Stomach (tissue), 8 donors: ENCODE measurements at regions not wholly inside any gene's neighbourhood (a gene's known extent, or its start where the extent isn't known, plus 50 kb on each side); places are given as distances from the start of the nearest gene placed in this dataset.

Experiments
- DNase-seq, 2 donors: peaks; one replicate each; pipeline versions ENCODE4 v3.0.0 to v3.0.0-alpha.2; 2013 to 2019
- H3K27ac ChIP-seq, 5 donors: fragments of 200-600 bp in 4 of 5; sonication (generic) in 4 of 5; one replicate each; pipeline ENCODE4 v1.5.1; 2013 to 2019; ENCODE audit warnings: mild to moderate bottlenecking in 1 of 5, moderate library complexity in 1 of 5
- H3K27me3 ChIP-seq, 3 donors: fragments of 200-600 bp; sonication (generic); one replicate each; pipeline ENCODE4 v1.5.1; 2017 to 2019; ENCODE audit warnings: mixed run types in 1 of 3
- H3K36me3 ChIP-seq, 4 donors: fragments of 200-600 bp; sonication (generic); 1 replicate in 3 of 4; 2 replicates in 1 of 4; pipeline ENCODE4 v1.5.1; 2016 to 2019
- H3K4me1 ChIP-seq, 4 donors: fragments of 200-600 bp; sonication (generic); one replicate each; pipeline ENCODE4 v1.5.1; 2016 to 2019
- H3K4me3 ChIP-seq, 4 donors: fragments of 200-600 bp; sonication (generic) in 3 of 4; one replicate each; pipeline ENCODE4 v1.5.1; 2016 to 2019; ENCODE audit warnings: mild to moderate bottlenecking in 1 of 4
- H3K9me3 ChIP-seq, 4 donors: fragments of 200-600 bp; sonication (generic); one replicate each; pipeline ENCODE4 v1.5.1; 2016 to 2019
- EP300 ChIP-seq: sonication (generic); formaldehyde crosslinking; IDR thresholded peaks from one replicate; pipeline ENCODE4 v1.6.1; 2017; ENCODE audit warnings: antibody characterized with exemption
- POLR2A ChIP-seq, 4 donors: fragments of 450-650 bp; IDR thresholded peaks; one replicate each; pipeline ENCODE4 v1.6.1; 2016; ENCODE audit warnings: antibody characterized with exemption in 4 of 4, control low read depth in 2 of 4, mild to moderate bottlenecking in 1 of 4, moderate library complexity in 1 of 4
- POLR2AphosphoS5 ChIP-seq, 3 donors: sonication (generic); formaldehyde crosslinking; IDR thresholded peaks; one replicate each; pipeline ENCODE4 v1.6.1; 2016; ENCODE audit warnings: antibody characterized with exemption in 3 of 3
- WGBS, 5 donors: extraction: QIAGEN DNeasy Blood & Tissue Kit in 3 of 5; methylation state at CpG; one replicate each; pipeline versions ENCODE4 v1.1.5 to v1.1.7; 2013 to 2018; 5-methylcytosine and 5-hydroxymethylcytosine counted together
- intact Hi-C: fragments of 100-400 bp; cut with DNase I; formaldehyde crosslinking; loops from one replicate; pipeline ENCODE4 v1.15.1; 2023; ENCODE audit warnings: low total_unique reads
- TF ChIP-seq, protein P1 (sequence below), 7 experiments: fragments of 450-650 bp in 4 of 7; fragments of 200-600 bp in 3 of 7; sonication (generic) in 3 of 7; IDR thresholded peaks; one replicate each; pipeline ENCODE4 v1.5.1; 2016 to 2019; ENCODE audit warnings: antibody characterized with exemption in 7 of 7, control low read depth in 2 of 7, mild to moderate bottlenecking in 1 of 7
- donor health status: healthy with polysubstance abuse.
- donor health status: Bipolar disorder and iron deficiency.
- donor health status: healthy.

GRCh38 chr10:63773106-63773505 lies 251.9 kb downstream of the REEP3 start:
- Histone ChIP-seq H3K4me1 (no peaks in the 10 kb centered on the region), H3K27me3 (no peaks in the 10 kb centered on the region), H3K4me3 (no peak overlapping the region), H3K27ac (no peak overlapping the region), H3K9me3 (no peaks in the 10 kb centered on the region), H3K36me3 (no peaks in the 10 kb centered on the region)
- no peak for DNase-seq
- intact Hi-C loops, result no loop called here
- WGBS, 5 donors, result 5 to 31% (median 23%) methylated on average over 1 of the region's 1 CpG
- TF ChIP-seq POLR2A (IDR thresholded peaks at IDR 0.05) (no peak), EP300 (no peak), POLR2AphosphoS5 (IDR thresholded peaks at IDR 0.05) (no peak)
- TF ChIP-seq, protein P1, sequence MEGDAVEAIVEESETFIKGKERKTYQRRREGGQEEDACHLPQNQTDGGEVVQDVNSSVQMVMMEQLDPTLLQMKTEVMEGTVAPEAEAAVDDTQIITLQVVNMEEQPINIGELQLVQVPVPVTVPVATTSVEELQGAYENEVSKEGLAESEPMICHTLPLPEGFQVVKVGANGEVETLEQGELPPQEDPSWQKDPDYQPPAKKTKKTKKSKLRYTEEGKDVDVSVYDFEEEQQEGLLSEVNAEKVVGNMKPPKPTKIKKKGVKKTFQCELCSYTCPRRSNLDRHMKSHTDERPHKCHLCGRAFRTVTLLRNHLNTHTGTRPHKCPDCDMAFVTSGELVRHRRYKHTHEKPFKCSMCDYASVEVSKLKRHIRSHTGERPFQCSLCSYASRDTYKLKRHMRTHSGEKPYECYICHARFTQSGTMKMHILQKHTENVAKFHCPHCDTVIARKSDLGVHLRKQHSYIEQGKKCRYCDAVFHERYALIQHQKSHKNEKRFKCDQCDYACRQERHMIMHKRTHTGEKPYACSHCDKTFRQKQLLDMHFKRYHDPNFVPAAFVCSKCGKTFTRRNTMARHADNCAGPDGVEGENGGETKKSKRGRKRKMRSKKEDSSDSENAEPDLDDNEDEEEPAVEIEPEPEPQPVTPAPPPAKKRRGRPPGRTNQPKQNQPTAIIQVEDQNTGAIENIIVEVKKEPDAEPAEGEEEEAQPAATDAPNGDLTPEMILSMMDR (IDR thresholded peaks at IDR 0.05), result no peak

DNA sequence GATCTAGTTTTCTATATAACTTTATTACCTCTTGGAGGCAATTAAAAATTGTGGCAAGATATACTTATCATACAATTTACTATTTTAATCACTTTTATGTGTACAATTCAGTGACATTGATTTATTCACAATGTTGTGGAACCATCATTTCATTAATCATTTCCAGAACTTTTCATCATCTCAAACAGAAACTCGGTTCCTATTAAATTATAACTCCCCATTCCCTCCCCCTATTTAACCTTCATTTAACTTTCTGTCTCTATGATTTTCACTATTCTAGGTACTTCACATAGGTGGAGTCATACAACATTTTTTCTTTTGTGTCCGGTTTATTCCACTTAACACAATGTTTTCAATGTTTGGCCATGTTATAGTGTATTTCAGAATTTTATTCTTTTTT lies 252.8 kb downstream of the REEP3 start:
- no peaks in the 10 kb centered on the region for H3K36me3 ChIP-seq
- no peaks in the 10 kb centered on the region for H3K27me3 ChIP-seq
- H3K27ac ChIP-seq, result no peak overlapping the region
- no peaks in the 10 kb centered on the region for H3K9me3 ChIP-seq
- 56 to 74% (median 69%) methylated on average over 2 of the region's 2 CpGs for WGBS, 5 donors
- DNase-seq, result no peak
- H3K4me3 ChIP-seq, result no peak overlapping the region
- intact Hi-C loops, result no loop called here
- H3K4me1 ChIP-seq, result no peaks in the 10 kb centered on the region
- TF ChIP-seq, protein P1 (IDR thresholded peaks at IDR 0.05), result no peak
- TF ChIP-seq EP300 (no peak), POLR2AphosphoS5 (IDR thresholded peaks at IDR 0.05) (no peak), POLR2A (IDR thresholded peaks at IDR 0.05) (no peak)

- H3K27ac ChIP-seq, result no peak overlapping the region
- no peak overlapping the region for H3K4me3 ChIP-seq
- no peaks in the 10 kb centered on the region for H3K9me3 ChIP-seq
- WGBS, 5 donors, result 30 to 64% (median 39%) methylated on average over 3 of the region's 3 CpGs
- TF ChIP-seq POLR2AphosphoS5 (IDR thresholded peaks at IDR 0.05), result no peak
- intact Hi-C loops, result no loop called here
- H3K36me3 ChIP-seq, result no peaks in the 10 kb centered on the region
- H3K4me1 ChIP-seq, result no peaks in the 10 kb centered on the region
- DNase-seq, result no peak
- no peaks in the 10 kb centered on the region for H3K27me3 ChIP-seq
Observed at GRCh38 chr10:63780101-63780500, 258.9 kb downstream of the REEP3 start.

DNA sequence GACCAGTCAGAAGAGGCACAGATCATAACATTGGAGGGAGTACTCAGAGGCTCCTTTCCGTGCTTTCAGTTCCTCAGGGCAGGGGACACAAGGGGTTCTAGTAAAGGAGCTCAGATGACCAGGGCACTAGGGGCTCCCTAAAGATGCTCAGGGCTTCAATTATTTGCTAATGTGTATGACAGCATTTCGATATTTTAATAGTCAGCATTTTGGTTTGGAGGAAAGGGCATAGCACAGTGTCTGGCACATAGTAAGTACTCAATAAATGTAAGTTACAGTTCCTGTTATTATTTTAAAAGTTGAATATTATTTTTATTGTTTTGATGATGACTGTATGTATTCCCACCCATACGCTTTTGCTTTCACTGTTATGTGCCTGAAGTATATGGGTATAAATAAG lies 260.0 kb downstream of the REEP3 start:
- WGBS, 5 donors, result 67 to 92% (median 83%) methylated on average over 3 of the region's 3 CpGs
- Histone ChIP-seq H3K27ac (no peak overlapping the region), H3K4me1 (no peaks in the 10 kb centered on the region), H3K4me3 (no peak overlapping the region), H3K9me3 (no peaks in the 10 kb centered on the region), H3K27me3 (no peaks in the 10 kb centered on the region), H3K36me3 (no peaks in the 10 kb centered on the region)
- no peak for DNase-seq
- intact Hi-C loops, result no loop called here
- TF ChIP-seq POLR2AphosphoS5 (IDR thresholded peaks at IDR 0.05) (no peak), POLR2A (IDR thresholded peaks at IDR 0.05) (no peak), EP300 (no peak)
- TF ChIP-seq, protein P1 (IDR thresholded peaks at IDR 0.05), result no peak

DNA sequence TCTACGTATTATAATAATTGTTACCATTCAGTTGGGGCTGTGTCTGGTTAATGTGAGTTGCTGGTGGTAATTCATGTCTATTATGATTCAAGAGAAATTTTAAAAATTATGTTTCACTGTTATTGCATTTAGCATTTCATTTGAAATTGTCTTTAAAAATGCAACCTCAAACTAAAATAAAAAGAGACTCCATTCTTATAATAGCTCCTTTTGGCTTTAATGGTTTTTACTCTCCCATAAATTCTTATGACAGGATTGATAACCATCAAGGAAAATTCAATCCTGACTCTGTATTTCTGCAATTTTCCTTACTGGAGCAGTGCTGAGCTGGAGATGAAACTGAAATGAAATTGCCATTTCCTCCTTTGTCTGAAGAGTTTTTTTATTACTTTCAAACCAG lies 262.7 kb downstream of the REEP3 start:
- H3K4me3 ChIP-seq, result no peak overlapping the region
- TF ChIP-seq POLR2AphosphoS5 (IDR thresholded peaks at IDR 0.05), result no peak
- TF ChIP-seq POLR2A (IDR thresholded peaks at IDR 0.05), result no peak
- no peak for TF ChIP-seq EP300
- TF ChIP-seq, protein P1 (IDR thresholded peaks at IDR 0.05), result no peak
- H3K36me3 ChIP-seq, result no peaks in the 10 kb centered on the region
- H3K9me3 ChIP-seq, result no peaks in the 10 kb centered on the region
- no peak overlapping the region for H3K27ac ChIP-seq
- intact Hi-C loops, result no loop called here
- no peak for DNase-seq
- no peaks in the 10 kb centered on the region for H3K27me3 ChIP-seq
- WGBS, 5 donors, result 85 to 98% (median 93%) methylated on average over 1 of the region's 1 CpG
- no peaks in the 10 kb centered on the region for H3K4me1 ChIP-seq
